LNCAP (cell line): ENCODE measurements at regions not wholly inside any gene's neighbourhood (a gene's known extent, or its start where the extent isn't known, plus 50 kb on each side); places are given as distances from the start of the nearest gene placed in this dataset.

Source experiments
- CTCF ChIP-seq: fragments of 450-650 bp; IDR thresholded peaks from 2 replicates; pipeline ENCODE4 v1.5.1; 2017; ENCODE audit warnings: mild to moderate bottlenecking

DNA sequence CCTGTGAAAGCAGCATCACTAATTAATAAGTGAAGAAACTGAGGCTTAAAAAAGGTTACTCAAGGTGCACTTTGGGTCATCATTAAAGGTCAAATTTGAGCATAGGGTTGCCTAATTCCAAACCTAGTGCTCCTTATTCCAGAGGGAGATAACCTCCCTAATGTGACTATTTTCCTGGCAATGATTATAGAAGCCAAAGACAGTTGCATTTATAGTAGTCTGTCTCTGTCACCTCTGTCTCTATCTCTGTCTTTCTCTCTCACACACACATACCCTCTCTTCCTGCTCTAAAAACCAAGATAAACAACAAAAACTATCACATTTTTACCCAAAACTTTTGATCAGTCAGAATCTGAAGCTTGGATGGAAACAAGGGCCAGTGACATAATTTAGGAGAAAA, 172.0 kb upstream of the LMCD1 start:
- no peak for TF ChIP-seq CTCF

DNA sequence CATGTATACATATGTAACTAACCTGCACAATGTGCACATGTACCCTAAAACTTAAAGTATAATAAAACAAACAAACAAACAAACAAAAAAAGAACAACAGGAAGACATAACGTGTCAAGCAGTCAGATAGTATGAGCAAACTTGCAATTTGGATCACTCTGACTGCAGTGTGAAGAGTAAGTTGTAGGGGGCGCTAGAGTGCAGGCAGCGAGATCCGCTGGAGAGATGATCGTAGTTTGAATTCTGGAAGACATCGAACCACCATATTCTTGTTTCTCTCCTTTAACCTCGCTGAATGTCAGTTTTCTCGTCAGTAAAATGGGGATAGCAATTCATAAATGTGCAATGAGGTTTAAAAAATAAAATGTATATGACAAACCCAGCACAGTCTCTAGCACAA, 165.2 kb upstream of the LMCD1 start:
- peak; percentile 55; the same call in 1 of the 2 replicates for TF ChIP-seq CTCF

DNA sequence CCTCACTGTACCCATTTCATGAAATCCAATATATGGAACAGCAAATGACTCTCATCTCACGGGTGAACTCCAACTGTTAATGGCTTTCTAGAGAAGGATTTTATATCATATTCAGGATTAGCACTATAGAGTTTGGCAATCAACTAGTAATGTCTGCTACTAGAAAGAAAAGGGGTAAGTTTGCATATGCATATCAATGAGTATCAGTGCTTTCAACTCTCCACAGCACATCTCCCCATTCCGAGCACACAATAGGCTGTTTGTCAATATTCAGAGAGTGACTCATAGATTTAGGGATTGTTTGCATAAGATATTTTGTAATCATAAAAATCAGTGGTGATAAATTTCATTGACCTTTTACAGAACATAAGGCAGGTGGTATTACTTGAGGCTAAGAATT, 163.2 kb upstream of the LMCD1 start:
- no peak for TF ChIP-seq CTCF

- TF ChIP-seq CTCF: no peak
Observed at GRCh38 chr3:8341821-8342247, 159.8 kb upstream of the LMCD1 start.

GRCh38 chr3:8343058-8343457, 158.6 kb upstream of the LMCD1 start:
- no peak for TF ChIP-seq CTCF

GRCh38 chr3:8345398-8345797, 156.2 kb upstream of the LMCD1 start:
- no peak for TF ChIP-seq CTCF

- TF ChIP-seq CTCF: no peak
Observed at GRCh38 chr3:8348076-8348475, 153.5 kb upstream of the LMCD1 start.

DNA sequence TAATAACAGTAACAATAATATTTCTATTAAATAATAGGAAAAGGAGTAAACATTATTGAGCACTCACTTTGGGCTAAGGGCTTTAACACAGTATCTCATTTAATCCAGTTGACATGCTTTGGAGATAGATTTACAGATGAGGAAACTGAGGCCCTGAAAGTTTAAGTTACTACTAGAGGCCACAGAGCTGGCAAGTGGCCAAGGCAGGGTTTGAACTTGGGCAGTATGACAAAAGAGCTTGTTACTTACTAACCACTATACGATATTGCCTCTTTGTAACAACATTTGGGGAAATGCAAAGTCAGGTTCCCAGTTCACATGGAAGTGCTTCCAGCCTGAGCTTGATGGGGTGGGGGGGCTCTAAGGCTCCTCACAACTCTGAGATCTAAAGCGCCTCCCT, 149.1 kb upstream of the LMCD1 start:
- no peak for TF ChIP-seq CTCF
